GM19238 (cell line): ENCODE measurements at regions not wholly inside any gene's neighbourhood (a gene's known extent, or its start where the extent isn't known, plus 50 kb on each side); places are given as distances from the start of the nearest gene placed in this dataset.

Source experiments
- DNase-seq: peaks from one replicate; pipeline ENCODE4 v3.0.0; 2011; ENCODE audit warnings: low spot score; ENCODE audit not compliant: insufficient read length

GRCh38 chr11:116643521-116643920 is 129.3 kb downstream of the BUD13 start:
- no peak for DNase-seq

GRCh38 chr11:116642902-116643301 is 129.9 kb downstream of the BUD13 start:
- no peak for DNase-seq

GRCh38 chr11:116642481-116642880 is 130.3 kb downstream of the BUD13 start:
- no peak for DNase-seq

GRCh38 chr11:116641561-116642045 is 131.2 kb downstream of the BUD13 start:
- peak; percentile 48 for DNase-seq

GRCh38 chr11:116640641-116641402 is 132.0 kb downstream of the BUD13 start:
- DNase-seq = no peak

- no peak for DNase-seq
These were observed 134.3 kb downstream of the BUD13 start for GRCh38 chr11:116638463-116638862.

GRCh38 chr11:116637766-116638165 is 135.0 kb downstream of the BUD13 start:
- DNase-seq = no peak

GRCh38 chr11:116636341-116636929 is 136.4 kb downstream of the BUD13 start:
- DNase-seq = no peak

- no peak for DNase-seq
These were observed 141.6 kb downstream of the BUD13 start for GRCh38 chr11:116631201-116631600.

- no peak for DNase-seq
These were observed 154.3 kb downstream of the BUD13 start for GRCh38 chr11:116618461-116618860.

- DNase-seq = no peak
These were observed 157.4 kb downstream of the BUD13 start for GRCh38 chr11:116615211-116615865.

- no peak for DNase-seq
These were observed 158.2 kb downstream of the BUD13 start for GRCh38 chr11:116614306-116615210.

- DNase-seq = no peak
These were observed 159.4 kb downstream of the BUD13 start for GRCh38 chr11:116613206-116613875.

- no peak for DNase-seq
These were observed 160.7 kb downstream of the BUD13 start for GRCh38 chr11:116611998-116612620.

- DNase-seq = no peak
These were observed 162.6 kb downstream of the BUD13 start for GRCh38 chr11:116610190-116610589.

- no peak for DNase-seq
These were observed 165.8 kb downstream of the BUD13 start for GRCh38 chr11:116607027-116607426.

GRCh38 chr11:116605543-116606459 is 167.0 kb downstream of the BUD13 start:
- peak; percentile 17 for DNase-seq

GRCh38 chr11:116603728-116604323 is 169.0 kb downstream of the BUD13 start:
- DNase-seq = no peak

GRCh38 chr11:116602637-116602942 is 170.2 kb downstream of the BUD13 start:
- DNase-seq = no peak
